Gastroesophageal sphincter (tissue), 3 donors: ENCODE measurements at regions not wholly inside any gene's neighbourhood (a gene's known extent, or its start where the extent isn't known, plus 50 kb on each side); places are given as distances from the start of the nearest gene placed in this dataset.

Source experiments
- EP300 ChIP-seq: sonication (generic); formaldehyde crosslinking; IDR thresholded peaks from one replicate; pipeline ENCODE4 v1.6.1; 2017; ENCODE audit warnings: antibody characterized with exemption, mild to moderate bottlenecking
- POLR2A ChIP-seq, 2 donors: fragments of 450-650 bp; IDR thresholded peaks; one replicate each; pipeline ENCODE4 v1.6.1; 2017; ENCODE audit warnings: antibody characterized with exemption in 2 of 2, mild to moderate bottlenecking in 2 of 2, moderate library complexity in 1 of 2
- POLR2AphosphoS5 ChIP-seq: sonication (generic); formaldehyde crosslinking; IDR thresholded peaks from one replicate; pipeline ENCODE4 v1.6.1; 2017; ENCODE audit warnings: antibody characterized with exemption
- TF ChIP-seq, protein P1 (sequence below), 4 experiments: fragments of 200-600 bp in 2 of 4; fragments of 450-650 bp in 2 of 4; sonication (generic) in 1 of 4; IDR thresholded peaks; one replicate each; pipeline ENCODE4 v1.5.1; 2017 to 2019; ENCODE audit warnings: antibody characterized with exemption in 4 of 4, mild to moderate bottlenecking in 2 of 4, moderate library complexity in 2 of 4

DNA sequence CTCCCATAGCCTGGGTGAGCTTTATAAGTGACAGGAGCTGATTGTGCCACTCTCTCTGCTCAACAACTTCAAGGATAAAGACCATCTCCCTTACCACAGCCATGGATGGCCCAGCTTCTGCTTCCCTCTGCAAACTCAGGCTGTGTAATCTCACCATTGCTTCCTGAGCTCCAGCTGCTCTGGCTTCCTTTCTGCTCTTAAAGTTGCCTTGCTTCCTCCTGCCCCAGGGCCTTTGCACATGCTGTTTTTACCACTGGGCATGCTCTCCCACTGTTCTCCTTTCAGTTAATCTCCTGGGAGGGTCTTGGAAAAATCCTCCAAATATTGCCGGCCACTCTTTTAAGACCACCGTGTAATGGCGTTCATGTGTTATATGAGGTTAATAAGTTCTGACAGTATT lies 265.1 kb upstream of the C16orf82 start:
- TF ChIP-seq, protein P1, sequence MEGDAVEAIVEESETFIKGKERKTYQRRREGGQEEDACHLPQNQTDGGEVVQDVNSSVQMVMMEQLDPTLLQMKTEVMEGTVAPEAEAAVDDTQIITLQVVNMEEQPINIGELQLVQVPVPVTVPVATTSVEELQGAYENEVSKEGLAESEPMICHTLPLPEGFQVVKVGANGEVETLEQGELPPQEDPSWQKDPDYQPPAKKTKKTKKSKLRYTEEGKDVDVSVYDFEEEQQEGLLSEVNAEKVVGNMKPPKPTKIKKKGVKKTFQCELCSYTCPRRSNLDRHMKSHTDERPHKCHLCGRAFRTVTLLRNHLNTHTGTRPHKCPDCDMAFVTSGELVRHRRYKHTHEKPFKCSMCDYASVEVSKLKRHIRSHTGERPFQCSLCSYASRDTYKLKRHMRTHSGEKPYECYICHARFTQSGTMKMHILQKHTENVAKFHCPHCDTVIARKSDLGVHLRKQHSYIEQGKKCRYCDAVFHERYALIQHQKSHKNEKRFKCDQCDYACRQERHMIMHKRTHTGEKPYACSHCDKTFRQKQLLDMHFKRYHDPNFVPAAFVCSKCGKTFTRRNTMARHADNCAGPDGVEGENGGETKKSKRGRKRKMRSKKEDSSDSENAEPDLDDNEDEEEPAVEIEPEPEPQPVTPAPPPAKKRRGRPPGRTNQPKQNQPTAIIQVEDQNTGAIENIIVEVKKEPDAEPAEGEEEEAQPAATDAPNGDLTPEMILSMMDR (IDR thresholded peaks at IDR 0.05) = no peak
- TF ChIP-seq POLR2A (IDR thresholded peaks at IDR 0.05) (no peak), EP300 (no peak), POLR2AphosphoS5 (no peak)
